ENCODE measurements at regions not wholly inside any gene's neighbourhood (a gene's known extent, or its start where the extent isn't known, plus 50 kb on each side); places are given as distances from the start of the nearest gene placed in this dataset.

- WGBS (ENCODE audit: insufficient coverage, low coverage, low lambda C conversion rate, missing lambda C conversion rate) = 75% methylated on average over 9 of the region's 10 CpGs
- TF ChIP-seq CTCF (IDR thresholded peaks at IDR 0.05) = no peak
- TF ChIP-seq POLR2A (IDR thresholded peaks at IDR 0.05) = no peak
- no peak overlapping the region for H3K27ac ChIP-seq
- H3K4me3 ChIP-seq = no peak overlapping the region
- no peaks in the 10 kb centered on the region for H3K36me3 ChIP-seq
- intact Hi-C loops (cut with DNase I) = no loop called here
- H3K27me3 ChIP-seq = no peaks in the 10 kb centered on the region
- DNase-seq (peak in 1 of 3 donors; percentile 20), ATAC-seq (no peak)
- H3K4me1 ChIP-seq = no peaks in the 10 kb centered on the region
- no peaks in the 10 kb centered on the region for H3K9me3 ChIP-seq
Measured at GRCh38 chr11:70593446-70593983, 195.2 kb downstream of the CTTN start.

- ATAC-seq (no peak), DNase-seq (peak in 1 of 3 donors; percentile 31)
- Histone ChIP-seq H3K4me3 (no peak overlapping the region), H3K4me1 (no peaks in the 10 kb centered on the region), H3K36me3 (no peaks in the 10 kb centered on the region), H3K9me3 (no peaks in the 10 kb centered on the region), H3K27me3 (no peaks in the 10 kb centered on the region), H3K27ac (no peak overlapping the region)
- 85% methylated on average over 15 of the region's 16 CpGs for WGBS (ENCODE audit: insufficient coverage, low coverage, low lambda C conversion rate, missing lambda C conversion rate)
- TF ChIP-seq POLR2A (IDR thresholded peaks at IDR 0.05) (no peak), CTCF (IDR thresholded peaks at IDR 0.05) (no peak)
- intact Hi-C loops (cut with DNase I) = no loop called here
Measured at GRCh38 chr11:70594031-70594430, 195.7 kb downstream of the CTTN start.

GRCh38 chr11:70594606-70595005 is 196.3 kb downstream of the CTTN start:
- H3K36me3 ChIP-seq = no peaks in the 10 kb centered on the region
- no peak for DNase-seq

GRCh38 chr11:70595016-70595415 is 196.7 kb downstream of the CTTN start:
- 100% methylated on average over 2 of the region's 13 CpGs for WGBS (ENCODE audit: insufficient coverage, low coverage, low lambda C conversion rate, missing lambda C conversion rate)

More at GRCh38 chr11:70594606-70595005, 196.3 kb downstream of the CTTN start:
- Histone ChIP-seq H3K9me3 (no peaks in the 10 kb centered on the region), H3K27ac (no peak overlapping the region), H3K4me1 (no peaks in the 10 kb centered on the region), H3K4me3 (no peak overlapping the region), H3K27me3 (no peaks in the 10 kb centered on the region)
- intact Hi-C loops (cut with DNase I) = no loop called here
- TF ChIP-seq CTCF (IDR thresholded peaks at IDR 0.05) (no peak), POLR2A (IDR thresholded peaks at IDR 0.05) (no peak)
- 94% methylated on average over 6 of the region's 10 CpGs for WGBS (ENCODE audit: insufficient coverage, low coverage, low lambda C conversion rate, missing lambda C conversion rate)
- no peak for ATAC-seq

More at GRCh38 chr11:70595016-70595415, 196.7 kb downstream of the CTTN start:
- Histone ChIP-seq H3K27ac (no peak overlapping the region), H3K4me3 (no peak overlapping the region), H3K9me3 (no peaks in the 10 kb centered on the region), H3K4me1 (no peaks in the 10 kb centered on the region), H3K27me3 (no peaks in the 10 kb centered on the region), H3K36me3 (no peaks in the 10 kb centered on the region)
- DNase-seq (peak in 1 of 3 donors; percentile 31), ATAC-seq (no peak)
- intact Hi-C loops (cut with DNase I) = no loop called here
- TF ChIP-seq POLR2A (IDR thresholded peaks at IDR 0.05) = no peak
- no peak for TF ChIP-seq CTCF (IDR thresholded peaks at IDR 0.05)
